GM19239 (cell line): ENCODE measurements at regions not wholly inside any gene's neighbourhood (a gene's known extent, or its start where the extent isn't known, plus 50 kb on each side); places are given as distances from the start of the nearest gene placed in this dataset.
A peak's percentile ranks its signal among the peaks of the same experiment; 100 is the strongest.

Source experiments
- DNase-seq: peaks from one replicate; pipeline ENCODE4 v3.0.0; 2011; ENCODE audit warnings: low spot score; ENCODE audit not compliant: insufficient read length
- FAIRE-seq: peaks from 2 replicates; lab custom pipeline; 2011; peaks lifted over from hg19 to GRCh38; lab: Jason Lieb, UNC

DNA sequence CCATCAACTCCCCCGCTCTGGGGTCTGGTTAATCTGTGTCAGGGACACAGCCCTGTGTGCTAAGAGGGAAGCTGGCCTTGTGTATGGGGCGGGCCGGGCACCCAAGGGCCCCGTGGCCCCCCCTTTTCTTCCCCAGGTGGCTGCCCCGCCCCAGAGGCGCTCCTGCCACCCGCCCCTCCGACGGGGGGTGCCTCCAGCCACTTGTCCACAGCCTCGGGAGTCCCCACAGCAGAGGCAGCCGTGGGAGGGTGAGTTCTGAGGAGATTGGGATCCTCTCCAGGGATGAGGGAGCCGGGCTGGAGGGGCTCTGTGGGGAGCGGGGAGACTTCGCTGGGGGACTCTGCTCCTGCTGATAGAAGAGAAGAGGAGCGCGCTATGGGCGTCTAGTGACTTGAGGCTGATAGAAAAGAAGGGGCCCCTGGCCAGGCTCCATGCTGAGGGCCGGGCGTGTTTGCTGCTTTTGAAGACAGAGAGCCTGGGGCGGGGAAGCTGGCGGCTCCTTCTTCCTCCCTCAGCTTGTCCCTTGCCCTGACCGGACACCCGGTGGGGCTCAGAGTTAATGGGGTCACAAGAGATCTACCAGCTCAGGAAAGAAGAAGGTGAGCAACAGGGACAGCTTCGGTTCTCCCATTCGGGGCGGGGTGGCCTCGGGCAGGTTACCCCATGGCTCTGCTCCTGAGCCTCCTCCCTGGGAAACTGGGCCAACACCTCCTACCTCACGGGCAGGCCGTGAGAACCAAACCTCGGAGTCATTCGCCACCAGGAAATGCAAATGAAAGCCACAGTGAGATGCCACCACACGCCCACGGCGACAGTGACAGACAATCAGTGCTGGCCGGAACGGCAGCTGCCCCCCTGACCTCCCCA lies 89.4 kb upstream of the TAF1B start:
- no peak for DNase-seq
- peak; percentile 87 for FAIRE-seq

DNA sequence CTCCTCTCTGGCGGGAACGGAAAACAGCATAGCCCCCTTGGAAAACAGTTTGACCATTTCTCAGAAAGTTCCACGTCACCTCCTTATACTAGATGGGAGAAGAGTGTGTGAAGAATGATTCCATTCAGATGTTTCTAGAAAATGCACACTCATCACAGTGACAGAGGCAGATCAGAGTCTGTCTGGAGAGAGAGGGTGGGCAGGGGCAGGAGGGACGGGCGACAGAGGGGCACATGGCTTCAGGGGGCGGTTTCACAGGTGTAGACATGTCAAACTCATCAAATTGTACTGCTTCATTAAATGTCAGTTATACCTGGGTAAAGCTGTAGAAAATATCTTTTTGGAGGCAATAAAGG lies 88.8 kb upstream of the TAF1B start:
- FAIRE-seq, result no peak

DNA sequence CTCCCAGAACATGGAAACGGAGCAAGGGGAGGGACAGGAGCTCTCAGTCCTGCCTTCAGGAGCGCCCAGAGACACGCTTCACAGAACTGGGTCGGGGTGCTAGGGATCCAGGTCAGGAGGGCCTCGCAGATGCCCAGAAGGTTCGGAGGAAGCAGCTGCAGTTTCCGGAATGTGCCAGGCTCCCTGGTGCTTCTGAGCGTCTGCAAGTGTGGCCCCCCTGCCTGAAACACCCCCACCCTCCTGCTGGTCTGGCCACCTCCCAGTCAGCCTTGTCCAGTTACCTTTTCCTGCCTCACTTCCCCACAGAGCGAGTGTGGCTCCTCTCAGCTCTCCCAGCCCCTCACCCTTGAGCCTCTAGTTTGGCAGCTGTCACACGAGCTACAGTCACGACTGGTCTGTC lies 88.3 kb upstream of the TAF1B start:
- FAIRE-seq (no peak), DNase-seq (no peak)

More for the DNA sequence above, 88.8 kb upstream of the TAF1B start:
- DNase-seq, result no peak

DNA sequence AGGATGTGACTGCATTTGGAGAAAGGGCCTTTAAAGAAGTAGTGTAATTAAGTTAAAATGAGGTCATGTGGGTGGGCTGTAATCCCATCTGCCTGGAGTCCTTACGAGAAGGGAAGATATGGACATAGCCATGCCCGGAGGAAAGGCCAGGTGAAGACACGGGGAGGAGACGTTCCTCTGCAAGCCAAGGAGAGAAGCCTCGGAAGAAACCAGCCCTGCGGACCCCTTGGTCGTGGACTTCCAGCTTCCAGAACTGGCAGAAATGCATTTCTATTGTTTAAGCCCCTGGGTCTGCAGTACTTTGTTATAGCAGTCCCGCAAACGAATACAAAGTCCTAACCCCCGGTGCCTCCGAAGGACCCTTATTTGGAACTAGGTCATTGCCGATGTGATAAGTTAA lies 87.6 kb upstream of the TAF1B start:
- FAIRE-seq (no peak), DNase-seq (no peak)

DNA sequence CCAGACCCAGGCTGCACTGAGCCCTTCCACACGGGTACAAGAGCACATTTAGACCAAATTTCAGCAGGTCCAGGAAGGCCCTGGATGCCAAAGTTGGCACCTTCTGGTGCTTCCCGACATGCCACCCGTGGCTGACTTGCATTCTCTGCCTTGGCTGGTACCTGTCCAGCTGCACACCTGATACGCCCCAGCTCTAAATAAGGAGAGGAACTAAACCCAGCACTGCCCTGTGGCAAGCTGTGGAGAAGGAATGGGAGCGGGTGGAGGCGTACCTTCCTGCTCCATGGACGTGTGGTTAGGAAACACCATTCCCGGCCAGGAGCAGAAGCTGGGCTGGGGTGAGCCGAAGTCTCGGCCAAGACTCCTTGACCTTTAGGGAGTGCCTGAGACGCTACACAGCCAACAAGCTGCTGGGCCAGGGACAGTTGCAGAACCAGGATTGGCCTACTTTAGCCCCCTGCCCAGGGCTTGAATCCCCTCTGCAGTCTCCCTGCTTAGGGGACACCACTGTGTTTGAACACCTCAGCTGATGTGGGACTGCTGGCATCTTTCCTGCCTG lies 86.5 kb upstream of the TAF1B start:
- no peak for DNase-seq
- FAIRE-seq, result no peak

DNA sequence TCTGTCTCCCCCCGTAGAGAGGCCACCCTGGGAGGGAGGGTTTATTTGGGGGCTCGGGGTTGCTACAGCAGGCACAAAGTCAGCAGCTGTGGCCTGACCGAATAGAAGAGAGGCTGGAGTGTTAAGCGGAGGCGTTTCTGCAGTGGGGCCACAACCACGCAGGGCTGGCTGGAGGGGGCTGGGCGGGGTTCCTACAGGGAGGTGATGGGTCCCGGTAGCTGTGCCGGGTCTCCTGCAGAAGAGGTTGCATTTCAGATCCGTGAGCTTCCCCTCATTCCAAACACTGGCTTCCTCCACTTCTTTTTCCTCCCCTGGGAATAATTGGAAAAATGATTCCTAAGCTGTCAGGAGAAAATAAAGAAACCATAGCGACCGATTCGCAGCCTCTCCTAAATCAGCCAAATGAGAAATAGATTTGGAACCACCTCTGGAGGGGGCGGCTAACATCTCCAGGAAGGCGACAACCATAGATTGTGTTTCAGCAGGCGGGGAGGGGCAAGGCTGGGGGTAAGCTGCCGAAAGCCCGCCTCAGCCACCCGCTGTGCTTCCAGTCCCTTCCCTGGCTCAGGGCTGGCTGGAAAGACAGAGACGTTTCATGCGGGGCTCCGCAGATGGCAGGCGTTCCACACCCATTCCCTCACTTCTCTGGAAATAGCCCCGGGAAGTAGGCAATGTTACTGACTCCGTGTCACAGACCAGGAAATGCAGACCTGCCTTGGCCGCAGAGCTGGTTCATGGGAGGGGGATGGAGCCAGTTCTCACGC lies 85.6 kb upstream of the TAF1B start:
- no peak for FAIRE-seq

DNA sequence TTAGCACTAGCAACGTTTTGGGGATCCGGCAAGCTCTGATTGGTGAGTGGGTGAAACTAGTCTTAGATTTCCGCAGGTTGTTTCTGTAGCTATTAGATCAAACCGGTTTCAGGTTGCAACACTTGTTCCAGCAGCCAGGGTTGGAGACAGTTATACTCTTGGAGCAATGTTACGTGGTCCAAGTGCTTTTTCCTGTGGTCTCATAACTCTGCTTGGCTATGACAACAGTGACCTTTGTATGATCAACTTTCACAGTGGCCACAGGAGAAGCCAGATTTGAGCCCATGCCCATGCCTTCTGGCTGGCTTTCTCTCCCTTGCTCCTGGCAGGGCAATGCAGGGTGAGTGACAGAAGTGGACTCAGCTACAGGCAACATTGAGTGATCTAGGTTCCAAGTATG lies 84.5 kb upstream of the TAF1B start:
- FAIRE-seq (no peak), DNase-seq (no peak)

More for the DNA sequence above, 85.6 kb upstream of the TAF1B start:
- DNase-seq, result no peak

DNA sequence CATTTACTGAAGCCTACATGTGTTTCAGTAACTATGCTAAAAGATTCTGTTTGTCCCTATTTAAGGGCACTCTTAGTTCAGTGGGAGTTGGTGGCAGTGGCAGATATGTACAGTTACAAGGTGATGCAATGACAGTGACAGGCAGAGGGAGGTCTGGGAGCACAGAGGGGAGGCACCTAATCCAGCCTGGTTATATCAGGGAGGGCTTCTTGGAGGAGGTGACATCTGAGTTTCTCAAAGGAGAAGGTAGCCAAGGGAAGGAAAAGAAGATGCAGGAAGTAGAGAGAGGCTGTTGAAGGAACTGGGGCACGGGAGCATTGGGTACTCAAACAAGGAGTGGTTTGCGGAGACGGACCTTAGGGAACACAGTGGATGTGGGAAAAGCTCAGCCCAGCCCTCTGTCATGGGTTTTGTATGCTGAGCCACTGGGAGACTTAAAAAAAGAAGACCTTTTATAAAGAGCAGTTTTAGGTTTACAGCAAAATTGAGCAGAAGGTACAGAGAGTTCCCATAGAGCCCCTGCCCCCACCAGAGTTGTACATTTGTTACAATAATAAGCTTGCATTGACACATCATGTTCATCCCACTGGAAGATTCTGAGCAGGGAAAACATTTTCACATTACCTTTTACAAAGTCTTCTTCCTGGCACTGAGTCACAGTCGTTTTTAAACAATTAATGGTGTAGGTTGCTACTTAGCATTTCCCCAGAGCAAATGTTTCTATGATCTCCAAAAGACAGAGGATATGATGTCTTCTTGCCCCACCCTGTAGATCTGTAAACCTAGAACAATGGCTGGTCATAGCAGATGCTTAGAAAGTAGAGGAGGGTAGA lies 83.0 kb upstream of the TAF1B start:
- no peak for FAIRE-seq

DNA sequence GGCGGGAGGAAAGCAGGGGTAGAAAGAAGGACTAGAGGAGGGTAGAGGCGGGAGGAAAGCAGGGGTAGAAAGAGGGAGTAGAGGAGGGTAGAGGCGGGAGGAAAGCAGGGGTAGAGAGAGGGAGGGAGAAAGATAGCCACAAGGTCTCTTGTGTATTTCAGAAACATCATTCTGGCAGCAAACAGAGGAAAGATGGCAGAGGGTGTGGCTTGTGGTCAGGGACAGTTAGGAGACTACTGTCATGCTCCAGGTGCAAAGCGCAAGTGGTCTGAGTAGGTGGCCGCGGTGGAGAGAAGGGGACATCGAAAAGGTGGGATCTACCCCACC lies 82.4 kb upstream of the TAF1B start:
- FAIRE-seq (no peak), DNase-seq (no peak)

More for the DNA sequence above, 83.0 kb upstream of the TAF1B start:
- no peak for DNase-seq

DNA sequence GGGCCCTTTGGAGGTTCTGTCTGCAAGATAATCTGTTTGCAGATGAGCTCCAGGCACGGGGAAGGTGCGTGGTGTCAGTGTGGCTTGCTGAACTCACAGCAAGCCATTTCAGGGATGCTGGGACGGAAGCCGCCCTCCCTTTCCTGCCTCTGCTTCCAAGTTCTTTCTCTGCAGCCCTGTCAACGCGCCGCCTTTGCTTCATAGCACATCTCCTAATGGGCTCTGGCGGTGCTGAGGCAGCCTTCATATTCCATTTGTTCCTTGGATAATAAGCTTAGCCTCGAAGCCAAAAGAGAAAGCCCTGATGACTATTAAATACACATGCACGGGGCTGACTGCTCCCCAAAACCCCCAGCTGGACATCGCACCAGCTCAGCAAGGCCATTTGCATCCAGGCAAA lies 81.7 kb upstream of the TAF1B start:
- FAIRE-seq (no peak), DNase-seq (no peak)

DNA sequence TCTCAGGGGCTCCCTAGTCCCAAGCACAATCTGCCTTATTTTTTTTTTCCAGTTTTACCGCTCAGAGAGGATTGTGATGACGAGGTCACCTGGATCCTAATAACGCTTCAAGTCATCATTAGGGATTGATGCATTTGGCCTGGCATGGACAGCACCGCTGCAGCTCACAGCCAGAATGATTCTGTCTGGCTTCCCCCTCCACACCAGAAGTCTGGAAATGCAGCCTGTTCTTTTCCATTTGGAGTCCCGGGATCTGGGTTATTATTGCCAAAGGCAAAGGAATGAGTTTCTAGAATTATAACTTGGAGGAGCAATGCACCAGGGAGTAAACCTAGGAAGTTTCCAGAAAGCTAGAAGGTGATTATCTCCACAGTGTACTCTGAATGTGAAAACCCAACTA lies 81.1 kb upstream of the TAF1B start:
- FAIRE-seq, result no peak

DNA sequence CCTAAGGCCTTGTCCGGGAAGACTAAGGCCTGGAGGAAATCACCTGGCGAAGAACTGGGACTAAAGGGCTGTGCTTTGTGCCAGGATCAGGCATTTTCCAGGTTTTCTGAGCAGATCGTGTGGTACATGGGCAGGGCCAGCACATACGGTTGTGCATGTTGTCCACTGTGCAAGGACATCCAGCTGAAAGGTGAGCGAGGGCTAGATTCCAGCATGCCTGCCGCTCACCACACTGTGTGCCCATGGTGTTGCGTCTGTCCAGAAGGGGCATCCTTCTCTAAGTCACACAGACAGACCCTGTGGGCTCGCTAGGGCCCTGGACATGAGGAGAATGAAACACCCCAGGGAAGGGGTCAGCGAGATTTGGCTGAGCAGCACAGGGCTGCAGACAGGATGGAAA lies 80.3 kb upstream of the TAF1B start:
- no peak for FAIRE-seq
- DNase-seq, result no peak

More for the DNA sequence above, 81.1 kb upstream of the TAF1B start:
- no peak for DNase-seq

DNA sequence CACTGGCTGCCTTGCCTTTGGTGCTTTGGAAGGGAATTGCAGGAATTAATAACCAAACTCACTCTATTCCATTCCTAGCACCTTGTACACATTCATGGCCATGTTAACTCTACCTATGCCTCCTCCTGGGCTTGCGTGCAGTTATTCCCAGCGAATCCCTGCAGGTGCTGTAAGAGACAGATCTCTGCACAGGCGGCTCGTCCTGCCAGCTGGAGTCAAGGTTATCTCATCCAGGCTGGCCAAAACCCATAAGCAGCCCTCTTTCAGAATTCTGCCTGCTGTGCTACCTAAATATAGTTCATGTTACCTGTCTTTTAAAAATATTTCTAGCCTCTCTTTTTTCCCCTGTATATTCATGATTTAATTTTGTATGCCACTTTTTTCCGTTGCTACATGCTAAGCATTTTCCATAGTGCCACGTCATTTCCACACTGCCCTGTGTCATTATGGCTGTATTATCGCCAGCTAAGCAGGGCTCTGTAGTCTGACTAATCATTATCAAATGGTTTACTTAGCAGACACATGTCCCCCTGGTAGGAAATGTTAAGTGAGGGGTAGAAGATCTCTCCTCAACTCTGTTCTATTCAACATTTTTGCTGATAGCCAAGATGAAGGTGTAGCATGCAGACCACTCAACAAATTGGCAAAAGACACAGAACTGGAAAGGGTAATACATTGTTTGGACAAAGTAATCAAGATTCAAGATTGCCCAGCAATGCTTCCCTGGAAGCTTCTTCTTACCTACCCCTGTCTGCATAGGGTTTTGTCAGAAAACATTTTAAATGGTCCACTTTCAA lies 79.7 kb upstream of the TAF1B start:
- no peak for DNase-seq
- FAIRE-seq, result peak; percentile 26

DNA sequence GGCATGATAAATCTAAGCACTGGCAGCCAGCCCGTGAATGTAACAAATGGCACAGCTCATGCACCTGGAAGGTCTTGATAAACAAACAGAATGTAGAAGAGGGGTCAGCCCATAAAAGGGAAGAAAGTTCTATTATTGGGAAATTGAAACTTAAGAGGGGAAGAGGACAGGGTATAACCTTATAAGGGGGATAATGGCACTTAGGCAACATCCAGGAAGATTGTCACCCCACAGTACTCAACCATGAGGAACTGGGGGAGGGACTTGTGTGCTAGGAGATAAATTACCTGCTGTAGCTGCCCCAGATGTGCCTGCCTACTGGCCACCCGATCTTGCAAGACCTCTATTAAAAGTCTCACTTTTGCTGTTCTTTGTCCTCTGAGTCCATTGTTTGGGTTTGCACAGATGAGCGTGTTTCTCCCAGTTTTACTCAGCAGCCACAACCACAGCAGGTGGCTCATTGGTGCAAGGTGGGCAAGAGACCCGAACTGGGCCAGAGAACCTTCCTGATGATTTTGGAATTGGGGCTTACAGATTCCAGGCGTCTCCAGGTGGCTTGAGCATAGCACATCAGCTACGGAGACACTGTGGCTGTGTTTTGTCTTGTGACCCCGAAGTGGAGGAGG lies 79.0 kb upstream of the TAF1B start:
- no peak for DNase-seq
- no peak for FAIRE-seq

DNA sequence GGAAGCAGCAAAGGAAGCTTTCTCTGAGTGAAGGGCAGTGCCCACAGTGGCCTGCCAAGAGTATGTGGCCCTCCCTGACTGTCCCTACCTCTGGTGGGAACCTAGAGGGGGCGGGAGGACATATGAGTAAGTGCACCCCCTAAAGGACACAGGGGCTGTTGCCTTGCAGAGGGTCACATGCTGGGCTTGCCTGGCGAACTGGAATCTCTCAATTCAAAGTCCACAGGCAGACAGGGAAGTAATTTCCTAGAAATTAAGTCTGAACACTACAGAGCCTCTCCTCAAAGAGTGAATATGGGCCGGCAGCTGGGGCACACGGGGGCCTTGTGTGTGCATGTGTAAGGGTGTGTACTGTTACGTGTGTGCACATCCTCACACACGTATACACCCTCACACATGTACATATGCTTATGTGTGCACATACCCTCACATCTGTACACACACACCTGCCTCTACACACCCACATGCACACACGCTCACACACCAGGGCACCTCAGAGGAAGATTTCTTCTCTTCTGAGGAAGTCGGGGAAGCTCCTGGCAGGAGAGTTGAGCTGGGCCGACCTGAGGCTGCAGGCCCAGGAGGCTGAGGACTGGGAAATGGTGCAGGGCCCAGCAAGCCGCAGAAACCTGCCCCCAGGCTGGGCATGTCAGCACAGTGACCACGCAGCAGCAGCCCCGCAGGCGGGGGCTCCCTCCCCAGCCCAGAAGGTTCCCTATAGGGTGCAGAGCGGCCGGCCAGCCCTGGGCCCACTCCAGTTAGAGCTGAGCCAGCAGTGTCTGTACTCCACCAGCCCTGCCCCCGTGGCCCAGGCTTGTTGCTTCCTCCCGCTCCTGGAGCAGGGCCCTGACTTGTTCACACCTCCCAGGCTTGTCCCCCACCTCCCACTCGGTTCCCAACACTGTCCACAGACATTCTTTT lies 77.4 kb upstream of the TAF1B start:
- no peak for DNase-seq
- no peak for FAIRE-seq

DNA sequence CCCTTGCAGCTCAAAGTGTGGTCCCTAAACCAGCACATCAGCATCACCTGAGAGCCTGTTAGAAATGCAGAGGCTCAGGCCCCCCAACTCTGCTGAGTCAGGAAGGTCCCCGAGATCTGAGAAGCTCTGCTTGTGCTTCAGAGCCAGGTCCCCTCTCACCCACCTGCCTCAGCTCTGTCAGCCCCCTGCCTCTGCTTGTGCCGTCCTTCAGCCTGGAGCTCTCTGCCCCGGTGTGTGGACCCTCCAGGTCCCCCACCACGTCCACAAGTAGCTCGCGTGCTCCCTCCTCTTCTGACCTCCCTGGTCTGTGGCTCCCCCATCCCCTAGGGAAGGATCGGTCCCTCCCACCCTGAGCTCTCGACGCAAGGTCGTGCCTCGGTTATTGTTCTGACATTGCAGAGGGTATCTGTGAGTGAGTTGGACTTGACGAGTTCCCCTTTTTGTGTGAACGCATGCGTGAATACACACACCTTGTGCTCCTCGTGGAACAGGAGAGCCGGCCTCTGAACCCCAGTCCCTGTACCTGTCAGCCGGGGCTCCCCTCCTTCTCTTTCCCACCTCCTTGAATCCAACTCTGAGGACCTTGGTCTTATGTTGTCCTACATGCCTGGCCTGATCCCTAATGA lies 75.5 kb upstream of the TAF1B start:
- FAIRE-seq (no peak), DNase-seq (no peak)

DNA sequence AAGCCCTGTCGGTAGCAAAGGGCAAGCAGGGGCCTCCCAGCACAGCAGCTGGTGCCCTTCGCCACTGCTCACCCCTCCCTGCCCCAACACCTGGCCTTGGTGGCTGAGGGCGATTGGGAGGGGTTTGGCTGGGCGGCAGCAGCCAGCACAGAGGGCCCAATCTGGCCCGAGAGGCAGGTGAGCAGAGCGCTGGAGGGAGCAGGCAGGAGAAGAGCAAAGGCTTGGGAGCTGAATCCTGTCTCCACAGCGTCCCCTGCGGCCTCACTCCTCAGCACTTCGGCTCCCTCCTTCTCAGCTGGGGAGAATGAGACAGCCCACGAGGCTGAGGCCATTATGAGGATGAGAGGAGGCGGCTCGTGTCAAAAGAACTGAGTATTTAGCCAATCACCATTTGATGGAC lies 74.9 kb upstream of the TAF1B start:
- FAIRE-seq (no peak), DNase-seq (no peak)
